Stomach (tissue), 4 donors: ENCODE measurements at regions not wholly inside any gene's neighbourhood (a gene's known extent, or its start where the extent isn't known, plus 50 kb on each side); places are given as distances from the start of the nearest gene placed in this dataset.

ENCODE experiments used
- POLR2A ChIP-seq, 4 donors: fragments of 450-650 bp; IDR thresholded peaks; one replicate each; pipeline ENCODE4 v1.6.1; 2016; ENCODE audit warnings: antibody characterized with exemption in 4 of 4, control low read depth in 2 of 4, mild to moderate bottlenecking in 1 of 4, moderate library complexity in 1 of 4
- POLR2AphosphoS5 ChIP-seq, 3 donors: sonication (generic); formaldehyde crosslinking; IDR thresholded peaks; one replicate each; pipeline ENCODE4 v1.6.1; 2016; ENCODE audit warnings: antibody characterized with exemption in 3 of 3
- TF ChIP-seq, protein P1 (sequence below), 7 experiments: fragments of 450-650 bp in 4 of 7; fragments of 200-600 bp in 3 of 7; sonication (generic) in 3 of 7; IDR thresholded peaks; one replicate each; pipeline ENCODE4 v1.5.1; 2016 to 2019; ENCODE audit warnings: antibody characterized with exemption in 7 of 7, control low read depth in 2 of 7, mild to moderate bottlenecking in 1 of 7

DNA sequence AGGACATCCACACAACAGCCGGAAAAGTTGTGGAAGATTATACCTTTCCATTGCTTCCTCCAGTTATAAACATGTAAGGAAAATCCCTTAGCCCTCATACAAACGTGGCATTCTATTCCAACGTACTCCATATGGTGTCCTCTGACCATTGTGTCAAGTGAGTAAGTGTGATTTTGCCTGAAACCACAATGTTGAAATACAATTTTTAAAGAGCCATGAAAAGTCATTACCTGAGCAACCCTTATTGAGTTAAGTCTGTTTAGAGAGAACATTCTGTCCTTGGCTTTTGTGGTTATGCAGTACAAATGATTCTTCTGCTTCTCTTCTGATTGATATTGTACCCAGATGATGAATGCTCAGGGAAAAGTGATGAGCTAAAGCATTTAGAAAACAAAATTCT lies 530.1 kb downstream of the HAO1 start:
- TF ChIP-seq, protein P1, sequence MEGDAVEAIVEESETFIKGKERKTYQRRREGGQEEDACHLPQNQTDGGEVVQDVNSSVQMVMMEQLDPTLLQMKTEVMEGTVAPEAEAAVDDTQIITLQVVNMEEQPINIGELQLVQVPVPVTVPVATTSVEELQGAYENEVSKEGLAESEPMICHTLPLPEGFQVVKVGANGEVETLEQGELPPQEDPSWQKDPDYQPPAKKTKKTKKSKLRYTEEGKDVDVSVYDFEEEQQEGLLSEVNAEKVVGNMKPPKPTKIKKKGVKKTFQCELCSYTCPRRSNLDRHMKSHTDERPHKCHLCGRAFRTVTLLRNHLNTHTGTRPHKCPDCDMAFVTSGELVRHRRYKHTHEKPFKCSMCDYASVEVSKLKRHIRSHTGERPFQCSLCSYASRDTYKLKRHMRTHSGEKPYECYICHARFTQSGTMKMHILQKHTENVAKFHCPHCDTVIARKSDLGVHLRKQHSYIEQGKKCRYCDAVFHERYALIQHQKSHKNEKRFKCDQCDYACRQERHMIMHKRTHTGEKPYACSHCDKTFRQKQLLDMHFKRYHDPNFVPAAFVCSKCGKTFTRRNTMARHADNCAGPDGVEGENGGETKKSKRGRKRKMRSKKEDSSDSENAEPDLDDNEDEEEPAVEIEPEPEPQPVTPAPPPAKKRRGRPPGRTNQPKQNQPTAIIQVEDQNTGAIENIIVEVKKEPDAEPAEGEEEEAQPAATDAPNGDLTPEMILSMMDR (IDR thresholded peaks at IDR 0.05): no peak
- TF ChIP-seq POLR2A (IDR thresholded peaks at IDR 0.05): no peak
- no peak for TF ChIP-seq POLR2AphosphoS5 (IDR thresholded peaks at IDR 0.05)
